GM12878 (cell line): ENCODE measurements at regions not wholly inside any gene's neighbourhood (a gene's known extent, or its start where the extent isn't known, plus 50 kb on each side); places are given as distances from the start of the nearest gene placed in this dataset.

Experiments
- CTCF ChIP-seq, 3 experiments: IDR thresholded peaks in 2 of 3; conservative IDR thresholded peaks in 1 of 3; 2 replicates each; pipeline ENCODE4 v1.5.1; 2011; ENCODE audit warnings: low read depth in 3 of 3, low read length in 3 of 3, mild to moderate bottlenecking in 3 of 3, control low read depth in 2 of 3, moderate library complexity in 2 of 3, inconsistent platforms in 1 of 3, mixed read lengths in 1 of 3; ENCODE audit not compliant: control insufficient read depth in 2 of 3, insufficient read depth in 1 of 3; ENCODE audit errors: extremely low read depth in 1 of 3
- JUNB ChIP-seq: IDR thresholded peaks from 2 replicates; pipeline ENCODE4 v1.6.1; 2016; ENCODE audit warnings: antibody characterized with exemption, mild to moderate bottlenecking
- JUND ChIP-seq: IDR thresholded peaks from 2 replicates; pipeline ENCODE4 v1.6.1; 2012; ENCODE audit warnings: low read depth, mild to moderate bottlenecking, low read length, improper control_type of control experiment, moderate library complexity
- MYB ChIP-seq: fragments of 150-350 bp; IDR thresholded peaks from 2 replicates; pipeline ENCODE4 v1.6.1; 2014; ENCODE audit warnings: mild to moderate bottlenecking, low read depth, low read length, borderline replicate concordance
- TF ChIP-seq, protein P1 (sequence below): fragments of 150-350 bp; IDR thresholded peaks from 2 replicates; pipeline ENCODE4 v1.6.1; 2016; ENCODE audit warnings: low read depth, low read length

GRCh38 chr1:187949567-187949966 lies 1120.8 kb downstream of the PLA2G4A start:
- TF ChIP-seq, protein P1, sequence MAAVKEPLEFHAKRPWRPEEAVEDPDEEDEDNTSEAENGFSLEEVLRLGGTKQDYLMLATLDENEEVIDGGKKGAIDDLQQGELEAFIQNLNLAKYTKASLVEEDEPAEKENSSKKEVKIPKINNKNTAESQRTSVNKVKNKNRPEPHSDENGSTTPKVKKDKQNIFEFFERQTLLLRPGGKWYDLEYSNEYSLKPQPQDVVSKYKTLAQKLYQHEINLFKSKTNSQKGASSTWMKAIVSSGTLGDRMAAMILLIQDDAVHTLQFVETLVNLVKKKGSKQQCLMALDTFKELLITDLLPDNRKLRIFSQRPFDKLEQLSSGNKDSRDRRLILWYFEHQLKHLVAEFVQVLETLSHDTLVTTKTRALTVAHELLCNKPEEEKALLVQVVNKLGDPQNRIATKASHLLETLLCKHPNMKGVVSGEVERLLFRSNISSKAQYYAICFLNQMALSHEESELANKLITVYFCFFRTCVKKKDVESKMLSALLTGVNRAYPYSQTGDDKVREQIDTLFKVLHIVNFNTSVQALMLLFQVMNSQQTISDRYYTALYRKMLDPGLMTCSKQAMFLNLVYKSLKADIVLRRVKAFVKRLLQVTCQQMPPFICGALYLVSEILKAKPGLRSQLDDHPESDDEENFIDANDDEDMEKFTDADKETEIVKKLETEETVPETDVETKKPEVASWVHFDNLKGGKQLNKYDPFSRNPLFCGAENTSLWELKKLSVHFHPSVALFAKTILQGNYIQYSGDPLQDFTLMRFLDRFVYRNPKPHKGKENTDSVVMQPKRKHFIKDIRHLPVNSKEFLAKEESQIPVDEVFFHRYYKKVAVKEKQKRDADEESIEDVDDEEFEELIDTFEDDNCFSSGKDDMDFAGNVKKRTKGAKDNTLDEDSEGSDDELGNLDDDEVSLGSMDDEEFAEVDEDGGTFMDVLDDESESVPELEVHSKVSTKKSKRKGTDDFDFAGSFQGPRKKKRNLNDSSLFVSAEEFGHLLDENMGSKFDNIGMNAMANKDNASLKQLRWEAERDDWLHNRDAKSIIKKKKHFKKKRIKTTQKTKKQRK: no peak
- TF ChIP-seq JUNB (no peak), CTCF (IDR thresholded peaks at IDR 0.05 in 2 of 3, conservative IDR thresholded peaks at IDR 0.05 in 1 of 3; ENCODE audit: control insufficient read depth in 2 of 3, extremely low read depth in 1 of 3, insufficient read depth in 1 of 3, low read depth in 3 of 3, low read length in 3 of 3) (no peak), MYB (no peak), JUND (no peak)
